ENCODE measurements at regions not wholly inside any gene's neighbourhood (a gene's known extent, or its start where the extent isn't known, plus 50 kb on each side); places are given as distances from the start of the nearest gene placed in this dataset.

DNA sequence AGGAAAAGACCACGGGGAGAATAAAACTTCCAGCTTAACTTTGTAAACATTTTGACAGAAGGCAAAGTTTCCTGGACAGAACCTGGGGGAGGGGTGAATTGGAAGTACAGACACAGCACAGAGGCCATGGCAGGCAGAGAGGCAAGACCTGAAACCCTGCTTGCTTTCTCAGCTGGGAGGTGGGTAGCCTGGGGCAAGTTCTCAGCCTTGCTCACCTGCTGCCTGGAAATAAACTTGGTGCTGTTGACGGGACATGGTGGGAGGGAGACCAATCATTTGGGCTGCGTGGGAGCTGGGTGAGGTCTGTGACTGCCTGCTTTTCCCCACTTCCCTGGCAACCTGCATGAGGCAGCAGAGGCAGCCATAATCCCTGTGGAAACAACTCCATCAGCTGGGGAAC, 221.3 kb downstream of the MOXD1 start:
- FAIRE-seq (no peak), DNase-seq (no peak)
- Histone ChIP-seq H3K27ac (ENCODE audit: low read depth in 2 of 2, low read length in 2 of 2) (no peak overlapping the region), H3K4me1 (ENCODE audit: control insufficient read depth in 2 of 3, insufficient read depth in 2 of 3, low read depth in 1 of 3, low read length in 3 of 3) (no peaks in the 10 kb centered on the region), H3K9ac (ENCODE audit: low read length in 3 of 3) (no peak overlapping the region), H3K27me3 (ENCODE audit: control insufficient read depth, insufficient read depth, low read length) (no peaks in the 10 kb centered on the region), H3K4me3 (ENCODE audit: low read length in 3 of 3) (no peak overlapping the region), H3K36me3 (ENCODE audit: control insufficient read depth in 2 of 3, insufficient read depth in 3 of 3, low read length in 3 of 3) (no peaks in the 10 kb centered on the region), H3K9me3 (ENCODE audit: control insufficient read depth in 2 of 3, insufficient read depth in 1 of 3, low read length in 3 of 3) (no peaks in the 10 kb centered on the region)
- intact Hi-C loops (cut with DNase I): no loop called here
- TF ChIP-seq, protein P1, sequence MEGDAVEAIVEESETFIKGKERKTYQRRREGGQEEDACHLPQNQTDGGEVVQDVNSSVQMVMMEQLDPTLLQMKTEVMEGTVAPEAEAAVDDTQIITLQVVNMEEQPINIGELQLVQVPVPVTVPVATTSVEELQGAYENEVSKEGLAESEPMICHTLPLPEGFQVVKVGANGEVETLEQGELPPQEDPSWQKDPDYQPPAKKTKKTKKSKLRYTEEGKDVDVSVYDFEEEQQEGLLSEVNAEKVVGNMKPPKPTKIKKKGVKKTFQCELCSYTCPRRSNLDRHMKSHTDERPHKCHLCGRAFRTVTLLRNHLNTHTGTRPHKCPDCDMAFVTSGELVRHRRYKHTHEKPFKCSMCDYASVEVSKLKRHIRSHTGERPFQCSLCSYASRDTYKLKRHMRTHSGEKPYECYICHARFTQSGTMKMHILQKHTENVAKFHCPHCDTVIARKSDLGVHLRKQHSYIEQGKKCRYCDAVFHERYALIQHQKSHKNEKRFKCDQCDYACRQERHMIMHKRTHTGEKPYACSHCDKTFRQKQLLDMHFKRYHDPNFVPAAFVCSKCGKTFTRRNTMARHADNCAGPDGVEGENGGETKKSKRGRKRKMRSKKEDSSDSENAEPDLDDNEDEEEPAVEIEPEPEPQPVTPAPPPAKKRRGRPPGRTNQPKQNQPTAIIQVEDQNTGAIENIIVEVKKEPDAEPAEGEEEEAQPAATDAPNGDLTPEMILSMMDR (IDR thresholded peaks at IDR 0.05; ENCODE audit: borderline replicate concordance, extremely low read depth, insufficient read depth): no peak

DNA sequence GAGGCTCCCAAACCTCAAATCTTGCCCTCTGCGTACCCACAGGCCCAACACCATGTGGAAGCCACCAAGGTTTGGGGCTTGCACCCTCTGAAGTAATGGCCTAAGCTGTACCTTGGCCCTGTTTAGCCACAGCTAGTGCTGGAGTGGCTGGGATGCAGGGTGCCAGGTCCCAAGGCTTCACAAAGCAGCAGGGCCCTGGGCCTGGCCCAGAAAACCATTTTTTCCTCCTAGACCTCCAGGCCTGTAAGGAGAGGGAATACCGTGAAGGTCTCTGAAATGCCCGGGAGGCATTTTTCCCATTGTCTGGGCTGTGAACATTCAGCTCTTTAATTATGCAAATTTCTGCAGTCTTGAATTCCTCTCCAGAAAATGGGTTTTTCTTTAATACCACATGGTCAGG, 223.7 kb upstream of the CCN2 start:
- DNase-seq: no peak
- H3K9me3 ChIP-seq (ENCODE audit: control insufficient read depth in 2 of 3, insufficient read depth in 1 of 3, low read length in 3 of 3): peaks cover 0 to 3% (median 0%) of the 10 kb centered on the region in 3 donors
- no peaks in the 10 kb centered on the region for H3K36me3 ChIP-seq (ENCODE audit: control insufficient read depth in 2 of 3, insufficient read depth in 3 of 3, low read length in 3 of 3)
- no peak overlapping the region for H3K9ac ChIP-seq (ENCODE audit: low read length in 3 of 3)
- no peak overlapping the region for H3K27ac ChIP-seq (ENCODE audit: low read depth in 2 of 2, low read length in 2 of 2)
- H3K4me1 ChIP-seq (ENCODE audit: control insufficient read depth in 2 of 3, insufficient read depth in 2 of 3, low read depth in 1 of 3, low read length in 3 of 3): no peaks in the 10 kb centered on the region
- H3K4me3 ChIP-seq (ENCODE audit: low read length in 3 of 3): no peak overlapping the region
- H3K27me3 ChIP-seq (ENCODE audit: control insufficient read depth, insufficient read depth, low read length): no peaks in the 10 kb centered on the region
- FAIRE-seq: no peak
- intact Hi-C loops (cut with DNase I): no loop called here
- TF ChIP-seq, protein P1 (IDR thresholded peaks at IDR 0.05; ENCODE audit: borderline replicate concordance, extremely low read depth, insufficient read depth): no peak

DNA sequence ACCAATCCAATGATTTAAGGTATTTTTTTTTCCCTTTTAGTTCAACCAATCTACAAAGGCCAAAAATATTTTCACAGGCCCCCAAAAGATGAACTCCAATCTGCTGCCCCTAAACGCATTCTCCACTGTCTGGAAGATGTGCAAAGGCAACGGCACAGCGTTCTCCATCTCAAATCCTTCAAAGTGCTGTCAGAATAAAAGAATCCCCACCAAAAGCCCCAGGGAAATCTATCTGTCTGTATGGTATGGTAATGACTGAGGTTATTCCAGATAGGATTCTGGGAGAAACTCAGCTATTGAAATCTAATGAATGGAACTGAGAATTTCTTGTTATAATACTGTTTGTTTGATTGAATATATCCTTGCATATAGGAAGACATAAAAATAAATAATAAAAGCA, 217.8 kb upstream of the CCN2 start:
- H3K4me1 ChIP-seq (ENCODE audit: control insufficient read depth in 2 of 3, insufficient read depth in 2 of 3, low read depth in 1 of 3, low read length in 3 of 3): no peaks in the 10 kb centered on the region
- FAIRE-seq (no peak), DNase-seq (no peak)
- no peaks in the 10 kb centered on the region for H3K9me3 ChIP-seq (ENCODE audit: control insufficient read depth in 2 of 3, insufficient read depth in 1 of 3, low read length in 3 of 3)
- H3K36me3 ChIP-seq (ENCODE audit: control insufficient read depth in 2 of 3, insufficient read depth in 3 of 3, low read length in 3 of 3): no peaks in the 10 kb centered on the region
- TF ChIP-seq, protein P1 (IDR thresholded peaks at IDR 0.05; ENCODE audit: borderline replicate concordance, extremely low read depth, insufficient read depth): no peak
- H3K27me3 ChIP-seq (ENCODE audit: control insufficient read depth, insufficient read depth, low read length): no peaks in the 10 kb centered on the region
- no peak overlapping the region for H3K27ac ChIP-seq (ENCODE audit: low read depth in 2 of 2, low read length in 2 of 2)
- no peak overlapping the region for H3K9ac ChIP-seq (ENCODE audit: low read length in 3 of 3)
- no peak overlapping the region for H3K4me3 ChIP-seq (ENCODE audit: low read length in 3 of 3)
- intact Hi-C loops (cut with DNase I): no loop called here

Measured in kidney (tissue), 13 donors.